ENCODE measurements at regions not wholly inside any gene's neighbourhood (a gene's known extent, or its start where the extent isn't known, plus 50 kb on each side); places are given as distances from the start of the nearest gene placed in this dataset.

DNA sequence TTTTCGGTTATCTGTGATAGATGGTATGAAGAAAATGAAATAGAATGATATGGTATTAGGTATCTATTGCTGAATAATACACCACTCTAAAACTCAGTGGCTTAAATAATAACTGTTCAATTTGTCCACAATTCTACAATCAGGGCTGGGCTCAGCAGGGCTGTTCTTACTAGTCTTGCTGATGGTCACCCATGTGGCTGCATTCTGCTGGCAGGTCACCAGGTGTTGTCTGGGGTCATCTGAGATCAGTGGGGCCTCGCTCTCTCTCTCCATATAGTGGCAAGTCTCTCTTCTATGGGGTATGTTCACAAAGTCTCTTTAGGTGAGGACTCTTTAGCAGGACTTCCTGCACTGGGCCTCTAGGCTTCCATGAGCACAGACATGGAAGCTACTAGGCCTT is 130.4 kb upstream of the SORCS3 start:
- H4K20me1 ChIP-seq (ENCODE audit: insufficient read depth, low read length), result no peaks in the 10 kb centered on the region
- no peak overlapping the region for H3K14ac ChIP-seq (replicated peaks; ENCODE audit: low read depth, low read length)
- no peak overlapping the region for H3K4me2 ChIP-seq (ENCODE audit: low read depth, low read length)
- no peak overlapping the region for H2AK5ac ChIP-seq (ENCODE audit: low read depth, low read length)
- BruUV-seq (replicated peaks), result no TSS peak
- H2AK9ac ChIP-seq (replicated peaks; ENCODE audit: low read depth, low read length, poor library complexity), result no peak overlapping the region
- no peak overlapping the region for H2BK20ac ChIP-seq (ENCODE audit: low read depth, low read length)
- intact Hi-C loops (cut with micrococcal nuclease), result no loop called here
- H3K23ac ChIP-seq (ENCODE audit: low read depth, low read length), result no peak overlapping the region
- H2AFZ ChIP-seq (replicated peaks; ENCODE audit: low read length, poor library complexity), result no peak overlapping the region
- H3K18ac ChIP-seq (ENCODE audit: low read depth, low read length), result no peak overlapping the region
- no peaks in the 10 kb centered on the region for H3K4me1 ChIP-seq (ENCODE audit: control insufficient read depth, insufficient read depth, low read length)
- dilution Hi-C loops (cut with HindIII; ENCODE audit: low sequenced_read_pairs, unreplicated experiment), result no loop called here
- WGBS, 2 experiments (ENCODE audit: extremely low coverage in 2 of 2, insufficient read length in 1 of 2), result no CpG with 5 or more reads among the region's 2 CpGs
- no peaks in the 10 kb centered on the region for H3K9me1 ChIP-seq (ENCODE audit: insufficient read depth, low read length)
- H2BK5ac ChIP-seq (ENCODE audit: low read depth, low read length, poor library complexity, severe bottlenecking), result no peak overlapping the region
- no peak for DNase-seq
- in situ Hi-C loops (cut with MboI; ENCODE audit: low sequenced_read_pairs), result no loop called here
- no peak overlapping the region for H2BK15ac ChIP-seq (ENCODE audit: low read depth, low read length)
- no peaks in the 10 kb centered on the region for H3K79me1 ChIP-seq (ENCODE audit: low read depth in 1 of 2, low read length in 2 of 2)
- no peaks in the 10 kb centered on the region for H3K36me3 ChIP-seq (ENCODE audit: control insufficient read depth, insufficient read depth, low read length)
- TF ChIP-seq MXI1 (IDR thresholded peaks at IDR 0.05; ENCODE audit: borderline replicate concordance, low read depth, low read length), result no peak
- no peak for TF ChIP-seq MAFK (IDR thresholded peaks at IDR 0.05; ENCODE audit: low read depth, low read length)
- TF ChIP-seq FOS (IDR thresholded peaks at IDR 0.05; ENCODE audit: low read depth, low read length), result no peak
- no peak for TF ChIP-seq BHLHE40 (IDR thresholded peaks at IDR 0.05; ENCODE audit: low read depth, low read length)
- TF ChIP-seq CHD1 (IDR thresholded peaks at IDR 0.05; ENCODE audit: low read depth, low read length), result no peak
- TF ChIP-seq NFE2L2 (IDR thresholded peaks at IDR 0.05; ENCODE audit: low read depth, low read length), result no peak
- no peak for TF ChIP-seq POLR2A (IDR thresholded peaks at IDR 0.05; ENCODE audit: low read depth, low read length)
- no peak for TF ChIP-seq RFX5 (IDR thresholded peaks at IDR 0.05; ENCODE audit: low read depth, low read length)
- TF ChIP-seq, protein P1, sequence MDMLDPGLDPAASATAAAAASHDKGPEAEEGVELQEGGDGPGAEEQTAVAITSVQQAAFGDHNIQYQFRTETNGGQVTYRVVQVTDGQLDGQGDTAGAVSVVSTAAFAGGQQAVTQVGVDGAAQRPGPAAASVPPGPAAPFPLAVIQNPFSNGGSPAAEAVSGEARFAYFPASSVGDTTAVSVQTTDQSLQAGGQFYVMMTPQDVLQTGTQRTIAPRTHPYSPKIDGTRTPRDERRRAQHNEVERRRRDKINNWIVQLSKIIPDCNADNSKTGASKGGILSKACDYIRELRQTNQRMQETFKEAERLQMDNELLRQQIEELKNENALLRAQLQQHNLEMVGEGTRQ (IDR thresholded peaks at IDR 0.05; ENCODE audit: low read depth, low read length), result no peak
- TF ChIP-seq CEBPB (IDR thresholded peaks at IDR 0.05; ENCODE audit: low read depth, low read length), result no peak
- TF ChIP-seq RAD21 (IDR thresholded peaks at IDR 0.05; ENCODE audit: low read length), result no peak
- TF ChIP-seq, protein P2, sequence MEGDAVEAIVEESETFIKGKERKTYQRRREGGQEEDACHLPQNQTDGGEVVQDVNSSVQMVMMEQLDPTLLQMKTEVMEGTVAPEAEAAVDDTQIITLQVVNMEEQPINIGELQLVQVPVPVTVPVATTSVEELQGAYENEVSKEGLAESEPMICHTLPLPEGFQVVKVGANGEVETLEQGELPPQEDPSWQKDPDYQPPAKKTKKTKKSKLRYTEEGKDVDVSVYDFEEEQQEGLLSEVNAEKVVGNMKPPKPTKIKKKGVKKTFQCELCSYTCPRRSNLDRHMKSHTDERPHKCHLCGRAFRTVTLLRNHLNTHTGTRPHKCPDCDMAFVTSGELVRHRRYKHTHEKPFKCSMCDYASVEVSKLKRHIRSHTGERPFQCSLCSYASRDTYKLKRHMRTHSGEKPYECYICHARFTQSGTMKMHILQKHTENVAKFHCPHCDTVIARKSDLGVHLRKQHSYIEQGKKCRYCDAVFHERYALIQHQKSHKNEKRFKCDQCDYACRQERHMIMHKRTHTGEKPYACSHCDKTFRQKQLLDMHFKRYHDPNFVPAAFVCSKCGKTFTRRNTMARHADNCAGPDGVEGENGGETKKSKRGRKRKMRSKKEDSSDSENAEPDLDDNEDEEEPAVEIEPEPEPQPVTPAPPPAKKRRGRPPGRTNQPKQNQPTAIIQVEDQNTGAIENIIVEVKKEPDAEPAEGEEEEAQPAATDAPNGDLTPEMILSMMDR (conservative IDR thresholded peaks at IDR 0.05; ENCODE audit: low read depth, low read length), result no peak
- TF ChIP-seq ELK1 (IDR thresholded peaks at IDR 0.05; ENCODE audit: borderline replicate concordance, low read depth, low read length), result no peak
- TF ChIP-seq RCOR1 (IDR thresholded peaks at IDR 0.05; ENCODE audit: insufficient replicate concordance, low read length), result no peak
- no peak for TF ChIP-seq MAZ (IDR thresholded peaks at IDR 0.05; ENCODE audit: borderline replicate concordance, low read depth, low read length)
- TF ChIP-seq SMC3 (IDR thresholded peaks at IDR 0.05; ENCODE audit: low read depth, low read length), result no peak
- no peak overlapping the region for H4K8ac ChIP-seq (ENCODE audit: low read depth in 2 of 2, low read length in 2 of 2)
- POLR2A ChIA-PET (ENCODE audit: unreplicated experiment), result no interaction called here
- no peaks in the 10 kb centered on the region; the same call in 1 of the 2 replicates for H3K27me3 ChIP-seq (ENCODE audit: control insufficient read depth, insufficient read depth, low read length)
- H3K27ac ChIP-seq (ENCODE audit: insufficient read depth, low read length), result no peak overlapping the region
- H2BK120ac ChIP-seq (ENCODE audit: low read depth, low read length), result no peak overlapping the region
- no peak overlapping the region for H3K56ac ChIP-seq (ENCODE audit: extremely low read depth, insufficient read depth, low read length)
- no peak overlapping the region for H3K4ac ChIP-seq (ENCODE audit: low read depth, low read length)
- H3K4me3 ChIP-seq (ENCODE audit: insufficient read depth, low read depth, low read length), result no peak overlapping the region
- no peak overlapping the region for H3K9ac ChIP-seq (ENCODE audit: low read depth, low read length)
- H4K91ac ChIP-seq (ENCODE audit: insufficient read depth, low read depth, low read length), result no peak overlapping the region
- no peak overlapping the region for H4K5ac ChIP-seq (ENCODE audit: low read depth, low read length)
- CTCF ChIA-PET, result no interaction called here
- no peaks in the 10 kb centered on the region for H3K9me3 ChIP-seq (ENCODE audit: control insufficient read depth, insufficient read depth, low read length)
- no peak for ATAC-seq (ENCODE audit: low read depth)
